HepG2 (cell line): ENCODE measurements at regions not wholly inside any gene's neighbourhood (a gene's known extent, or its start where the extent isn't known, plus 50 kb on each side); places are given as distances from the start of the nearest gene placed in this dataset.

Experiments used
- GTF2F1 ChIP-seq: fragments of 150-350 bp; IDR thresholded peaks from 2 replicates; pipeline ENCODE4 v1.6.1; 2014; ENCODE audit warnings: low read length
- SUZ12 ChIP-seq: fragments of 150-350 bp; IDR thresholded peaks from 2 replicates; pipeline ENCODE4 v1.6.1; 2014; ENCODE audit warnings: low read depth, low read length
- TF ChIP-seq, protein P1 (sequence below): sonication (generic); formaldehyde crosslinking; IDR thresholded peaks from 2 replicates; pipeline ENCODE4 v1.5.0; 2020; ENCODE audit warnings: mild to moderate bottlenecking, missing genetic modification reagents, moderate library complexity

GRCh38 chr2:16127958-16128357, 187.6 kb downstream of the MYCN start:
- TF ChIP-seq, protein P1, sequence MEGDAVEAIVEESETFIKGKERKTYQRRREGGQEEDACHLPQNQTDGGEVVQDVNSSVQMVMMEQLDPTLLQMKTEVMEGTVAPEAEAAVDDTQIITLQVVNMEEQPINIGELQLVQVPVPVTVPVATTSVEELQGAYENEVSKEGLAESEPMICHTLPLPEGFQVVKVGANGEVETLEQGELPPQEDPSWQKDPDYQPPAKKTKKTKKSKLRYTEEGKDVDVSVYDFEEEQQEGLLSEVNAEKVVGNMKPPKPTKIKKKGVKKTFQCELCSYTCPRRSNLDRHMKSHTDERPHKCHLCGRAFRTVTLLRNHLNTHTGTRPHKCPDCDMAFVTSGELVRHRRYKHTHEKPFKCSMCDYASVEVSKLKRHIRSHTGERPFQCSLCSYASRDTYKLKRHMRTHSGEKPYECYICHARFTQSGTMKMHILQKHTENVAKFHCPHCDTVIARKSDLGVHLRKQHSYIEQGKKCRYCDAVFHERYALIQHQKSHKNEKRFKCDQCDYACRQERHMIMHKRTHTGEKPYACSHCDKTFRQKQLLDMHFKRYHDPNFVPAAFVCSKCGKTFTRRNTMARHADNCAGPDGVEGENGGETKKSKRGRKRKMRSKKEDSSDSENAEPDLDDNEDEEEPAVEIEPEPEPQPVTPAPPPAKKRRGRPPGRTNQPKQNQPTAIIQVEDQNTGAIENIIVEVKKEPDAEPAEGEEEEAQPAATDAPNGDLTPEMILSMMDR (CRISPR knock-in tag) = no peak
- TF ChIP-seq GTF2F1 (no peak), SUZ12 (no peak)
